Superior temporal gyrus (tissue), 1 donor: ENCODE measurements at regions not wholly inside any gene's neighbourhood (a gene's known extent, or its start where the extent isn't known, plus 50 kb on each side); places are given as distances from the start of the nearest gene placed in this dataset.

Experiments
- DNase-seq: peaks from one replicate; pipeline ENCODE4 v3.0.0-alpha.2; 2016; ENCODE audit errors: extremely low spot score

- no peak for DNase-seq
These were observed 152.5 kb upstream of the CYRIA start for GRCh38 chr2:16818203-16818556.

GRCh38 chr2:16817305-16818202, 151.9 kb upstream of the CYRIA start:
- no peak for DNase-seq

- no peak for DNase-seq
These were observed 150.9 kb upstream of the CYRIA start for GRCh38 chr2:16816522-16816921.

GRCh38 chr2:16816016-16816415, 150.4 kb upstream of the CYRIA start:
- no peak for DNase-seq

- DNase-seq: no peak
These were observed 148.0 kb upstream of the CYRIA start for GRCh38 chr2:16813593-16813992.

GRCh38 chr2:16798472-16798871, 132.8 kb upstream of the CYRIA start:
- DNase-seq: no peak

GRCh38 chr2:16791496-16791895, 125.9 kb upstream of the CYRIA start:
- no peak for DNase-seq

- no peak for DNase-seq
These were observed 119.5 kb upstream of the CYRIA start for GRCh38 chr2:16785149-16785548.

- no peak for DNase-seq
These were observed 119.0 kb upstream of the CYRIA start for GRCh38 chr2:16784652-16785051.

GRCh38 chr2:16777123-16777870, 111.7 kb upstream of the CYRIA start:
- DNase-seq: no peak

- no peak for DNase-seq
These were observed 110.2 kb upstream of the CYRIA start for GRCh38 chr2:16775899-16776231.

GRCh38 chr2:16774980-16775898, 109.6 kb upstream of the CYRIA start:
- peak; percentile 74 for DNase-seq

GRCh38 chr2:16774091-16774490, 108.5 kb upstream of the CYRIA start:
- DNase-seq: no peak

GRCh38 chr2:16773080-16773713, 107.6 kb upstream of the CYRIA start:
- peak; percentile 86 for DNase-seq

GRCh38 chr2:16767789-16768476, 102.3 kb upstream of the CYRIA start:
- DNase-seq: no peak

- DNase-seq: no peak
These were observed 99.7 kb upstream of the CYRIA start for GRCh38 chr2:16765356-16765755.

GRCh38 chr2:16764487-16764886, 98.9 kb upstream of the CYRIA start:
- DNase-seq: no peak

GRCh38 chr2:16763493-16763899, 97.9 kb upstream of the CYRIA start:
- DNase-seq: no peak

- DNase-seq: no peak
These were observed 97.4 kb upstream of the CYRIA start for GRCh38 chr2:16763056-16763455.

- no peak for DNase-seq
These were observed 94.8 kb upstream of the CYRIA start for GRCh38 chr2:16760426-16760825.
